Epithelial cell of esophagus (primary cell): ENCODE measurements at regions not wholly inside any gene's neighbourhood (a gene's known extent, or its start where the extent isn't known, plus 50 kb on each side); places are given as distances from the start of the nearest gene placed in this dataset.
A peak's percentile ranks its signal among the peaks of the same experiment; 100 is the strongest.

Experiments
- DNase-seq: peaks from one replicate; pipeline ENCODE4 v3.0.0; 2010; ENCODE audit warnings: low read depth
- H3K4me3 ChIP-seq: 2 replicates; pipeline ENCODE4 v1.5.1; 2011; ENCODE audit warnings: mild to moderate bottlenecking, low read length, control low read depth
- CTCF ChIP-seq: IDR thresholded peaks from 2 replicates; pipeline ENCODE4 v1.5.1; 2011; ENCODE audit warnings: low read depth, mild to moderate bottlenecking, low read length, control low read depth, inconsistent platforms; ENCODE audit not compliant: insufficient read depth; ENCODE audit errors: missing control alignments

GRCh38 chr10:84801156-84801555 is 472.8 kb downstream of the CCSER2 start:
- no peak for DNase-seq
- H3K4me3 ChIP-seq, result no peak overlapping the region
- no peak for TF ChIP-seq CTCF

DNA sequence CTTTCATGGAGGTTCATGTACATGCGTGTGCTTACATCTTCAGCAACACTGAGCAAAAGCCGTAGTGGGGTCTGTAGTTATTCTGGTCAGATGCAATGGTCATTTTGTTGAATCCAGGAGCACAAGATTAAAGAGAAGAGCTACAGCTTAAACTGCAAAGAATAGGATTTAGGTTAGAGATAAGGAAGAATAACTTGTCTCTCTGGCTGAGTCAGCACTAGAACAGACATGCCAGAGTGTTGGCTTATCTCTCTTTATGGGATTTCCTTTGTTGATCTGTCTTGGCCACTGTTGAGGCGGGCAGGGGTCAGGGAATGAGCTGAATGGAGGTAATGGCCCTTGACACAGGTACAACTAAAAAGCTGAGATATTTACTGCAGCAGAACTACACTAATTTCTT is 473.5 kb downstream of the CCSER2 start:
- H3K4me3 ChIP-seq, result no peak overlapping the region
- no peak for TF ChIP-seq CTCF
- DNase-seq, result no peak

- no peak for TF ChIP-seq CTCF
- H3K4me3 ChIP-seq, result no peak overlapping the region
- DNase-seq, result no peak
Measured at GRCh38 chr10:84805149-84805548, 476.8 kb downstream of the CCSER2 start.

DNA sequence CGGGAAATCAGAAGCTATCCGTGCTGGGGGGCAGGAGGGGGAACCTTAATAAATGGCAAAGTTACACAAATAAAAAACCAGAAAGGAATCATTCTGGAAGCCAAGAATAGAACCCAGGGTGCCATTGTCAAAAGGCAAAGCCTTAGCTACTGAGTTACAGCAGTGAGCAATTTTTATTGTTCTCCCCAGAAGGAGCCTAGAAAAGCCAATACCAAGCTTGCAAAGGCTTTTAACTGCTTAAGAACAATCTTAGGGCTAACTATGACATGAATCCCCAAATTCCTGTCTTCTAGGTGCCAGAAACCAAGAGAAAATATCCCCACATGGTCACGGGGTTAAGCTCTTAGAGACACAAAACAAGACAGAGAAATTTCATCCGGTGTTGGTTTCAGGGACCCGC is 482.7 kb downstream of the CCSER2 start:
- DNase-seq, result no peak
- TF ChIP-seq CTCF, result no peak
- no peak overlapping the region for H3K4me3 ChIP-seq

GRCh38 chr10:84818961-84819360 is 490.6 kb downstream of the CCSER2 start:
- DNase-seq, result no peak
- no peak for TF ChIP-seq CTCF
- no peak overlapping the region for H3K4me3 ChIP-seq

GRCh38 chr10:84820120-84820519 is 491.7 kb downstream of the CCSER2 start:
- TF ChIP-seq CTCF, result peak; percentile 42
- DNase-seq, result peak; percentile 26
- H3K4me3 ChIP-seq, result no peak overlapping the region

GRCh38 chr10:84820596-84820995 is 492.2 kb downstream of the CCSER2 start:
- TF ChIP-seq CTCF, result no peak
- DNase-seq, result no peak
- no peak overlapping the region for H3K4me3 ChIP-seq
